ENCODE measurements at regions not wholly inside any gene's neighbourhood (a gene's known extent, or its start where the extent isn't known, plus 50 kb on each side); places are given as distances from the start of the nearest gene placed in this dataset.

- Histone ChIP-seq H3K4me3 (no peak overlapping the region), H3K27me3 (ENCODE audit: low read depth) (no peaks in the 10 kb centered on the region), H3K36me3 (no peaks in the 10 kb centered on the region), H3K9me3 (no peaks in the 10 kb centered on the region), H3K27ac (no peak overlapping the region), H3K4me1 (no peaks in the 10 kb centered on the region)
- intact Hi-C loops (cut with DNase I), result no loop called here
- ATAC-seq, result peak in 1 of 2 donors; percentile 14
- DNase-seq, result peak; percentile 32
- TF ChIP-seq, protein P1, sequence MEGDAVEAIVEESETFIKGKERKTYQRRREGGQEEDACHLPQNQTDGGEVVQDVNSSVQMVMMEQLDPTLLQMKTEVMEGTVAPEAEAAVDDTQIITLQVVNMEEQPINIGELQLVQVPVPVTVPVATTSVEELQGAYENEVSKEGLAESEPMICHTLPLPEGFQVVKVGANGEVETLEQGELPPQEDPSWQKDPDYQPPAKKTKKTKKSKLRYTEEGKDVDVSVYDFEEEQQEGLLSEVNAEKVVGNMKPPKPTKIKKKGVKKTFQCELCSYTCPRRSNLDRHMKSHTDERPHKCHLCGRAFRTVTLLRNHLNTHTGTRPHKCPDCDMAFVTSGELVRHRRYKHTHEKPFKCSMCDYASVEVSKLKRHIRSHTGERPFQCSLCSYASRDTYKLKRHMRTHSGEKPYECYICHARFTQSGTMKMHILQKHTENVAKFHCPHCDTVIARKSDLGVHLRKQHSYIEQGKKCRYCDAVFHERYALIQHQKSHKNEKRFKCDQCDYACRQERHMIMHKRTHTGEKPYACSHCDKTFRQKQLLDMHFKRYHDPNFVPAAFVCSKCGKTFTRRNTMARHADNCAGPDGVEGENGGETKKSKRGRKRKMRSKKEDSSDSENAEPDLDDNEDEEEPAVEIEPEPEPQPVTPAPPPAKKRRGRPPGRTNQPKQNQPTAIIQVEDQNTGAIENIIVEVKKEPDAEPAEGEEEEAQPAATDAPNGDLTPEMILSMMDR (IDR thresholded peaks at IDR 0.05), result no peak
Observed at GRCh38 chr16:85401917-85402766, 211.0 kb upstream of the GSE1 start.

GRCh38 chr16:85402910-85403692 lies 210.0 kb upstream of the GSE1 start:
- peak; percentile 21 to 53 for ATAC-seq
- intact Hi-C loops (cut with DNase I), result no loop called here
- Histone ChIP-seq H3K36me3 (no peaks in the 10 kb centered on the region), H3K4me1 (no peaks in the 10 kb centered on the region), H3K4me3 (no peak overlapping the region), H3K27me3 (ENCODE audit: low read depth) (no peaks in the 10 kb centered on the region), H3K27ac (no peak overlapping the region), H3K9me3 (no peaks in the 10 kb centered on the region)
- peak; percentile 45 for DNase-seq
- TF ChIP-seq, protein P1 (IDR thresholded peaks at IDR 0.05), result no peak

- Histone ChIP-seq H3K27me3 (ENCODE audit: low read depth) (no peaks in the 10 kb centered on the region), H3K36me3 (no peaks in the 10 kb centered on the region), H3K4me3 (no peak overlapping the region), H3K27ac (no peak overlapping the region), H3K9me3 (no peaks in the 10 kb centered on the region), H3K4me1 (no peaks in the 10 kb centered on the region)
- TF ChIP-seq, protein P1 (IDR thresholded peaks at IDR 0.05), result no peak
- intact Hi-C loops (cut with DNase I), result no loop called here
- DNase-seq (no peak), ATAC-seq (no peak)
Observed at GRCh38 chr16:85403693-85404092, 209.4 kb upstream of the GSE1 start.

- Histone ChIP-seq H3K9me3 (no peaks in the 10 kb centered on the region), H3K4me3 (no peak overlapping the region), H3K27ac (no peak overlapping the region), H3K4me1 (peaks cover 10% of the 10 kb centered on the region), H3K27me3 (ENCODE audit: low read depth) (no peaks in the 10 kb centered on the region), H3K36me3 (no peaks in the 10 kb centered on the region)
- TF ChIP-seq, protein P1 (IDR thresholded peaks at IDR 0.05), result no peak
- DNase-seq (peak; percentile 34), ATAC-seq (no peak)
- intact Hi-C loops (cut with DNase I), result no loop called here
Observed at GRCh38 chr16:85412911-85413520, 200.1 kb upstream of the GSE1 start.

All from lower lobe of right lung (tissue), 2 donors.